ENCODE measurements at regions not wholly inside any gene's neighbourhood (a gene's known extent, or its start where the extent isn't known, plus 50 kb on each side); places are given as distances from the start of the nearest gene placed in this dataset.

GRCh38 chr3:187571701-187572100 lies 98.5 kb downstream of the SST start:
- Histone ChIP-seq H2BK120ac (replicated peaks; ENCODE audit: low read depth, low read length) (no peak overlapping the region), H3K27ac (ENCODE audit: low read depth, low read length) (no peak overlapping the region), H4K91ac (replicated peaks; ENCODE audit: insufficient read length, low read length) (no peak overlapping the region), H3K23ac (ENCODE audit: insufficient read length) (no peak overlapping the region), H3K79me1 (ENCODE audit: low read depth, low read length) (no peaks in the 10 kb centered on the region), H2BK15ac (ENCODE audit: low read length) (no peak overlapping the region; the same call in 1 of the 2 replicates), H4K8ac (ENCODE audit: extremely low read depth, insufficient read depth, low read length) (no peak overlapping the region), H3K4me3 (ENCODE audit: extremely low read depth in 1 of 4, insufficient read depth in 2 of 4, low read depth in 3 of 4, low read length in 4 of 4) (no peak overlapping the region), H3K27me3 (replicated peaks in 1 of 4; ENCODE audit: control insufficient read depth in 3 of 4, extremely low read depth in 1 of 4, insufficient read depth in 3 of 4, low read length in 3 of 4) (no peaks in the 10 kb centered on the region), H3K18ac (ENCODE audit: extremely low read depth, low read length) (no peak overlapping the region), H2AFZ (ENCODE audit: low read length) (no peak overlapping the region), H4K5ac (ENCODE audit: insufficient read length, low read depth, low read length) (no peak overlapping the region), H2BK5ac (ENCODE audit: low read depth, low read length) (no peak overlapping the region), H4K20me1 (replicated peaks in 1 of 2; ENCODE audit: control insufficient read depth in 1 of 2, insufficient read depth in 2 of 2, low read length in 2 of 2) (no peaks in the 10 kb centered on the region), H3K4me2 (ENCODE audit: insufficient read depth in 1 of 2, low read depth in 2 of 2, low read length in 2 of 2) (no peak overlapping the region), H3K79me2 (ENCODE audit: control insufficient read depth in 1 of 2, insufficient read depth in 2 of 2, low read length in 2 of 2) (no peaks in the 10 kb centered on the region), H3K9me3 (ENCODE audit: insufficient read depth in 2 of 2, low read depth in 1 of 2, low read length in 1 of 2) (no peaks in the 10 kb centered on the region), H3K14ac (ENCODE audit: insufficient read length) (no peak overlapping the region), H3K9ac (replicated peaks in 1 of 4; ENCODE audit: extremely low read depth in 1 of 4, low read depth in 3 of 4, low read length in 3 of 4) (no peak overlapping the region), H3K4me1 (replicated peaks in 1 of 4; ENCODE audit: control insufficient read depth in 3 of 4, insufficient read depth in 4 of 4, low read length in 3 of 4) (peaks cover 0 to 11% (median 6%) of the 10 kb centered on the region in 4 experiments; a peak in 6 of 7 replicates), H3K36me3 (ENCODE audit: control insufficient read depth in 2 of 4, insufficient read depth in 4 of 4, low read length in 3 of 4) (no peaks in the 10 kb centered on the region), H3K4ac (replicated peaks; ENCODE audit: insufficient read length, low read depth, low read length) (no peak overlapping the region), H2AK5ac (ENCODE audit: low read depth, low read length) (no peak overlapping the region), H3K56ac (replicated peaks; ENCODE audit: insufficient read length, low read depth, low read length) (no peak overlapping the region), H2BK20ac (ENCODE audit: low read length) (no peak overlapping the region; the same call in 1 of the 2 replicates), H2BK12ac (ENCODE audit: low read depth, low read length) (peak overlapping the region; percentile 50; the same call in 1 of the 2 replicates), H3K23me2 (ENCODE audit: low read depth, low read length) (no peaks in the 10 kb centered on the region)
- WGBS, 2 experiments (ENCODE audit: extremely low coverage in 1 of 2, insufficient coverage in 1 of 2, insufficient read length in 1 of 2, insufficient replicate concordance in 2 of 2, low coverage in 1 of 2, low lambda C conversion rate in 2 of 2, missing lambda C conversion rate in 1 of 2): 92% methylated on average over 4 of the region's 4 CpGs; no CpG with 5 or more reads in 1 of the 2 experiments
- FAIRE-seq: no peak
- TF ChIP-seq RXRA (IDR thresholded peaks at IDR 0.05; ENCODE audit: insufficient read depth, low read depth, low read length) (no peak), GABPA (IDR thresholded peaks at IDR 0.05; ENCODE audit: borderline replicate concordance, insufficient read depth, low read length) (no peak), TEAD4 (IDR thresholded peaks at IDR 0.05; ENCODE audit: low read depth, low read length) (no peak), HDAC2 (IDR thresholded peaks at IDR 0.05; ENCODE audit: borderline replicate concordance in 1 of 2, low read depth in 2 of 2, low read length in 2 of 2) (no peak), EP300 (IDR thresholded peaks at IDR 0.05; ENCODE audit: borderline replicate concordance in 1 of 2, low read depth in 2 of 2, low read length in 2 of 2) (no peak), HDAC6 (IDR thresholded peaks at IDR 0.05; ENCODE audit: low read depth, low read length) (no peak), ASH2L (IDR thresholded peaks at IDR 0.05; ENCODE audit: low read length) (no peak), CTCF (IDR thresholded peaks at IDR 0.05; ENCODE audit: control extremely low read depth in 1 of 3, insufficient read depth in 1 of 3, low read depth in 1 of 3, low read length in 3 of 3) (no peak)
- ChIA-PET CTCF (ENCODE audit: partially characterized antibody) (interaction anchor here (0.5 to 5.5 kb wide), 6 partner anchors 26 to 1837 kb away, joined by 3 to 34 read pairs (median 4); no protein-coding TSS in a partner anchor), POLR2A (ENCODE audit: partially characterized antibody) (no interaction called here)
- DNase-seq (ENCODE audit: low read depth in 1 of 2, low spot score in 2 of 2): no peak

Data from H1 (cell line).